ENCODE measurements at regions not wholly inside any gene's neighbourhood (a gene's known extent, or its start where the extent isn't known, plus 50 kb on each side); places are given as distances from the start of the nearest gene placed in this dataset.

DNA sequence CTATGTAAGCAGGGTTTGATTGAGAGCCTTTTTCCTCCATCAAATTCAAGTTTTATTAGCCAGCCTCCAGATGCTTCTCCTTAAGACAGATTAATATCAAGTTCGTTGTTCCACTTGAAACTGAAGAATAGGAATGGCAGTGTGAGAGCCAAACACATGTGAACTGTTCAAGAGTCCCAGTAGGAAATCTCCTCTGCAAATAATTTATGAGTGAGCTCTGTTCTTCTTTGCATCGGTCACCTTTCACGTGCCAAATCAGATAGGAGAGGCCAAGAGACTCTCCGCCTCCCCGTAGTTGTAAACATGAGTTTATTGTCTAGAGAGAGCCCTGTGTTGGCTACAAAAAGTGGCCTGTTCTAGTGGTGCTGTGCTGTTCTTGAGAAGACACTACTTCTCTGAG lies 372.1 kb upstream of the NR2F2 start:
- H3K79me2 ChIP-seq (replicated peaks; ENCODE audit: insufficient read depth) = no peaks in the 10 kb centered on the region
- no peaks in the 10 kb centered on the region; the same call in 1 of the 3 replicates for H3K9me3 Mint-ChIP-seq
- DNase-seq (ENCODE audit: low spot score) = no peak
- H3K27ac ChIP-seq (ENCODE audit: low read depth) = no peak overlapping the region
- no peak overlapping the region for H3K4me3 Mint-ChIP-seq
- no peak overlapping the region for H3K4me2 ChIP-seq
- no peaks in the 10 kb centered on the region for H3K4me1 ChIP-seq (ENCODE audit: insufficient read depth)
- no peaks in the 10 kb centered on the region for H3K36me3 ChIP-seq (ENCODE audit: insufficient read depth)
- H3K27me3 ChIP-seq (ENCODE audit: insufficient read depth) = no peaks in the 10 kb centered on the region
- H3K27me3 Mint-ChIP-seq (ENCODE audit: insufficient read depth, low read depth, poor library complexity) = peaks cover 3% of the 10 kb centered on the region
- no peaks in the 10 kb centered on the region for H3F3A ChIP-seq (replicated peaks; ENCODE audit: low read depth)
- peaks cover 3% of the 10 kb centered on the region; the same call in 2 of the 3 replicates for H3K4me1 Mint-ChIP-seq
- ATAC-seq = no peak
- no peaks in the 10 kb centered on the region for H4K20me1 ChIP-seq (replicated peaks; ENCODE audit: insufficient read depth)
- TF ChIP-seq, protein P1, sequence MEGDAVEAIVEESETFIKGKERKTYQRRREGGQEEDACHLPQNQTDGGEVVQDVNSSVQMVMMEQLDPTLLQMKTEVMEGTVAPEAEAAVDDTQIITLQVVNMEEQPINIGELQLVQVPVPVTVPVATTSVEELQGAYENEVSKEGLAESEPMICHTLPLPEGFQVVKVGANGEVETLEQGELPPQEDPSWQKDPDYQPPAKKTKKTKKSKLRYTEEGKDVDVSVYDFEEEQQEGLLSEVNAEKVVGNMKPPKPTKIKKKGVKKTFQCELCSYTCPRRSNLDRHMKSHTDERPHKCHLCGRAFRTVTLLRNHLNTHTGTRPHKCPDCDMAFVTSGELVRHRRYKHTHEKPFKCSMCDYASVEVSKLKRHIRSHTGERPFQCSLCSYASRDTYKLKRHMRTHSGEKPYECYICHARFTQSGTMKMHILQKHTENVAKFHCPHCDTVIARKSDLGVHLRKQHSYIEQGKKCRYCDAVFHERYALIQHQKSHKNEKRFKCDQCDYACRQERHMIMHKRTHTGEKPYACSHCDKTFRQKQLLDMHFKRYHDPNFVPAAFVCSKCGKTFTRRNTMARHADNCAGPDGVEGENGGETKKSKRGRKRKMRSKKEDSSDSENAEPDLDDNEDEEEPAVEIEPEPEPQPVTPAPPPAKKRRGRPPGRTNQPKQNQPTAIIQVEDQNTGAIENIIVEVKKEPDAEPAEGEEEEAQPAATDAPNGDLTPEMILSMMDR (conservative IDR thresholded peaks at IDR 0.05; ENCODE audit: low read depth in 2 of 2) = no peak
- TF ChIP-seq EZH2 (IDR thresholded peaks at IDR 0.05; ENCODE audit: low read depth, unreplicated experiment) (no peak), POLR2AphosphoS5 (IDR thresholded peaks at IDR 0.05; ENCODE audit: low read depth) (no peak), ZNF114 (CRISPR knock-in tag; IDR thresholded peaks at IDR 0.05) (no peak), JUNB (IDR thresholded peaks at IDR 0.05; ENCODE audit: unreplicated experiment) (no peak), EZH2phosphoT487 (IDR thresholded peaks at IDR 0.05; ENCODE audit: unreplicated experiment) (no peak), ZNF331 (CRISPR knock-in tag; IDR thresholded peaks at IDR 0.05; ENCODE audit: low read depth) (no peak), STAT1 (IDR thresholded peaks at IDR 0.05; ENCODE audit: unreplicated experiment) (no peak), NANOG (IDR thresholded peaks at IDR 0.05; ENCODE audit: borderline replicate concordance) (no peak), CREB1 (CRISPR knock-in tag; IDR thresholded peaks at IDR 0.05; ENCODE audit: low read depth) (no peak)
- TF ChIP-seq, protein P2, sequence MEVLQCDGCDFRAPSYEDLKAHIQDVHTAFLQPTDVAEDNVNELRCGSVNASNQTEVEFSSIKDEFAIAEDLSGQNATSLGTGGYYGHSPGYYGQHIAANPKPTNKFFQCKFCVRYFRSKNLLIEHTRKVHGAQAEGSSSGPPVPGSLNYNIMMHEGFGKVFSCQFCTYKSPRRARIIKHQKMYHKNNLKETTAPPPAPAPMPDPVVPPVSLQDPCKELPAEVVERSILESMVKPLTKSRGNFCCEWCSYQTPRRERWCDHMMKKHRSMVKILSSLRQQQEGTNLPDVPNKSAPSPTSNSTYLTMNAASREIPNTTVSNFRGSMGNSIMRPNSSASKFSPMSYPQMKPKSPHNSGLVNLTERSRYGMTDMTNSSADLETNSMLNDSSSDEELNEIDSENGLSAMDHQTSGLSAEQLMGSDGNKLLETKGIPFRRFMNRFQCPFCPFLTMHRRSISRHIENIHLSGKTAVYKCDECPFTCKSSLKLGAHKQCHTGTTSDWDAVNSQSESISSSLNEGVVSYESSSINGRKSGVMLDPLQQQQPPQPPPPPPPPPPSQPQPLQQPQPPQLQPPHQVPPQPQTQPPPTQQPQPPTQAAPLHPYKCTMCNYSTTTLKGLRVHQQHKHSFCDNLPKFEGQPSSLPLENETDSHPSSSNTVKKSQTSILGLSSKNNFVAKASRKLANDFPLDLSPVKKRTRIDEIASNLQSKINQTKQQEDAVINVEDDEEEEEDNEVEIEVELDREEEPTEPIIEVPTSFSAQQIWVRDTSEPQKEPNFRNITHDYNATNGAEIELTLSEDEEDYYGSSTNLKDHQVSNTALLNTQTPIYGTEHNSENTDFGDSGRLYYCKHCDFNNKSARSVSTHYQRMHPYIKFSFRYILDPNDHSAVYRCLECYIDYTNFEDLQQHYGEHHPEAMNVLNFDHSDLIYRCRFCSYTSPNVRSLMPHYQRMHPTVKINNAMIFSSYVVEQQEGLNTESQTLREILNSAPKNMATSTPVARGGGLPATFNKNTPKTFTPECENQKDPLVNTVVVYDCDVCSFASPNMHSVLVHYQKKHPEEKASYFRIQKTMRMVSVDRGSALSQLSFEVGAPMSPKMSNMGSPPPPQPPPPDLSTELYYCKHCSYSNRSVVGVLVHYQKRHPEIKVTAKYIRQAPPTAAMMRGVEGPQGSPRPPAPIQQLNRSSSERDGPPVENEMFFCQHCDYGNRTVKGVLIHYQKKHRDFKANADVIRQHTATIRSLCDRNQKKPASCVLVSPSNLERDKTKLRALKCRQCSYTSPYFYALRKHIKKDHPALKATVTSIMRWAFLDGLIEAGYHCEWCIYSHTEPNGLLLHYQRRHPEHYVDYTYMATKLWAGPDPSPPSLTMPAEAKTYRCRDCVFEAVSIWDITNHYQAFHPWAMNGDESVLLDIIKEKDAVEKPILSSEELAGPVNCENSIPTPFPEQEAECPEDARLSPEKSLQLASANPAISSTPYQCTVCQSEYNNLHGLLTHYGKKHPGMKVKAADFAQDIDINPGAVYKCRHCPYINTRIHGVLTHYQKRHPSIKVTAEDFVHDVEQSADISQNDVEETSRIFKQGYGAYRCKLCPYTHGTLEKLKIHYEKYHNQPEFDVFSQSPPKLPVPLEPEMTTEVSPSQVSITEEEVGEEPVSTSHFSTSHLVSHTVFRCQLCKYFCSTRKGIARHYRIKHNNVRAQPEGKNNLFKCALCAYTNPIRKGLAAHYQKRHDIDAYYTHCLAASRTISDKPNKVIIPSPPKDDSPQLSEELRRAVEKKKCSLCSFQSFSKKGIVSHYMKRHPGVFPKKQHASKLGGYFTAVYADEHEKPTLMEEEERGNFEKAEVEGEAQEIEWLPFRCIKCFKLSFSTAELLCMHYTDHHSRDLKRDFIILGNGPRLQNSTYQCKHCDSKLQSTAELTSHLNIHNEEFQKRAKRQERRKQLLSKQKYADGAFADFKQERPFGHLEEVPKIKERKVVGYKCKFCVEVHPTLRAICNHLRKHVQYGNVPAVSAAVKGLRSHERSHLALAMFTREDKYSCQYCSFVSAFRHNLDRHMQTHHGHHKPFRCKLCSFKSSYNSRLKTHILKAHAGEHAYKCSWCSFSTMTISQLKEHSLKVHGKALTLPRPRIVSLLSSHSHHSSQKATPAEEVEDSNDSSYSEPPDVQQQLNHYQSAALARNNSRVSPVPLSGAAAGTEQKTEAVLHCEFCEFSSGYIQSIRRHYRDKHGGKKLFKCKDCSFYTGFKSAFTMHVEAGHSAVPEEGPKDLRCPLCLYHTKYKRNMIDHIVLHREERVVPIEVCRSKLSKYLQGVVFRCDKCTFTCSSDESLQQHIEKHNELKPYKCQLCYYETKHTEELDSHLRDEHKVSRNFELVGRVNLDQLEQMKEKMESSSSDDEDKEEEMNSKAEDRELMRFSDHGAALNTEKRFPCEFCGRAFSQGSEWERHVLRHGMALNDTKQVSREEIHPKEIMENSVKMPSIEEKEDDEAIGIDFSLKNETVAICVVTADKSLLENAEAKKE (CRISPR knock-in tag; IDR thresholded peaks at IDR 0.05) = no peak
- TF ChIP-seq, protein P3, sequence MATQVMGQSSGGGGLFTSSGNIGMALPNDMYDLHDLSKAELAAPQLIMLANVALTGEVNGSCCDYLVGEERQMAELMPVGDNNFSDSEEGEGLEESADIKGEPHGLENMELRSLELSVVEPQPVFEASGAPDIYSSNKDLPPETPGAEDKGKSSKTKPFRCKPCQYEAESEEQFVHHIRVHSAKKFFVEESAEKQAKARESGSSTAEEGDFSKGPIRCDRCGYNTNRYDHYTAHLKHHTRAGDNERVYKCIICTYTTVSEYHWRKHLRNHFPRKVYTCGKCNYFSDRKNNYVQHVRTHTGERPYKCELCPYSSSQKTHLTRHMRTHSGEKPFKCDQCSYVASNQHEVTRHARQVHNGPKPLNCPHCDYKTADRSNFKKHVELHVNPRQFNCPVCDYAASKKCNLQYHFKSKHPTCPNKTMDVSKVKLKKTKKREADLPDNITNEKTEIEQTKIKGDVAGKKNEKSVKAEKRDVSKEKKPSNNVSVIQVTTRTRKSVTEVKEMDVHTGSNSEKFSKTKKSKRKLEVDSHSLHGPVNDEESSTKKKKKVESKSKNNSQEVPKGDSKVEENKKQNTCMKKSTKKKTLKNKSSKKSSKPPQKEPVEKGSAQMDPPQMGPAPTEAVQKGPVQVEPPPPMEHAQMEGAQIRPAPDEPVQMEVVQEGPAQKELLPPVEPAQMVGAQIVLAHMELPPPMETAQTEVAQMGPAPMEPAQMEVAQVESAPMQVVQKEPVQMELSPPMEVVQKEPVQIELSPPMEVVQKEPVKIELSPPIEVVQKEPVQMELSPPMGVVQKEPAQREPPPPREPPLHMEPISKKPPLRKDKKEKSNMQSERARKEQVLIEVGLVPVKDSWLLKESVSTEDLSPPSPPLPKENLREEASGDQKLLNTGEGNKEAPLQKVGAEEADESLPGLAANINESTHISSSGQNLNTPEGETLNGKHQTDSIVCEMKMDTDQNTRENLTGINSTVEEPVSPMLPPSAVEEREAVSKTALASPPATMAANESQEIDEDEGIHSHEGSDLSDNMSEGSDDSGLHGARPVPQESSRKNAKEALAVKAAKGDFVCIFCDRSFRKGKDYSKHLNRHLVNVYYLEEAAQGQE (IDR thresholded peaks at IDR 0.05; ENCODE audit: unreplicated experiment) = no peak
- TF ChIP-seq, protein P4, sequence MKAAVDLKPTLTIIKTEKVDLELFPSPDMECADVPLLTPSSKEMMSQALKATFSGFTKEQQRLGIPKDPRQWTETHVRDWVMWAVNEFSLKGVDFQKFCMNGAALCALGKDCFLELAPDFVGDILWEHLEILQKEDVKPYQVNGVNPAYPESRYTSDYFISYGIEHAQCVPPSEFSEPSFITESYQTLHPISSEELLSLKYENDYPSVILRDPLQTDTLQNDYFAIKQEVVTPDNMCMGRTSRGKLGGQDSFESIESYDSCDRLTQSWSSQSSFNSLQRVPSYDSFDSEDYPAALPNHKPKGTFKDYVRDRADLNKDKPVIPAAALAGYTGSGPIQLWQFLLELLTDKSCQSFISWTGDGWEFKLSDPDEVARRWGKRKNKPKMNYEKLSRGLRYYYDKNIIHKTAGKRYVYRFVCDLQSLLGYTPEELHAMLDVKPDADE (IDR thresholded peaks at IDR 0.05) = no peak
- H3K27ac Mint-ChIP-seq = no peak overlapping the region
- no peaks in the 10 kb centered on the region for H3K36me3 Mint-ChIP-seq (ENCODE audit: low read depth)
- peak overlapping the region; percentile 18; the same call in 1 of the 2 replicates for H2AFZ ChIP-seq
- no peaks in the 10 kb centered on the region for H3K9me2 ChIP-seq (ENCODE audit: insufficient read depth)
- H3K4me3 ChIP-seq = no peak overlapping the region
